Tibial nerve (tissue), 4 donors: ENCODE measurements at regions not wholly inside any gene's neighbourhood (a gene's known extent, or its start where the extent isn't known, plus 50 kb on each side); places are given as distances from the start of the nearest gene placed in this dataset.

ENCODE experiments used
- CTCF ChIP-seq, 5 experiments: fragments of 200-600 bp in 3 of 5; fragments of 450-650 bp in 2 of 5; sonication (generic) in 3 of 5; IDR thresholded peaks; one replicate each; pipeline ENCODE4 v1.5.1; 2016 to 2019; ENCODE audit warnings: antibody characterized with exemption in 5 of 5, mild to moderate bottlenecking in 3 of 5, moderate library complexity in 2 of 5
- EP300 ChIP-seq, 2 donors: sonication (generic); formaldehyde crosslinking; IDR thresholded peaks; one replicate each; pipeline ENCODE4 v1.6.1; 2017; ENCODE audit warnings: antibody characterized with exemption in 2 of 2, mild to moderate bottlenecking in 1 of 2
- POLR2A ChIP-seq, 2 donors: fragments of 450-650 bp; IDR thresholded peaks; one replicate each; pipeline ENCODE4 v1.6.1; 2017; ENCODE audit warnings: antibody characterized with exemption in 2 of 2, mild to moderate bottlenecking in 2 of 2, moderate library complexity in 2 of 2

DNA sequence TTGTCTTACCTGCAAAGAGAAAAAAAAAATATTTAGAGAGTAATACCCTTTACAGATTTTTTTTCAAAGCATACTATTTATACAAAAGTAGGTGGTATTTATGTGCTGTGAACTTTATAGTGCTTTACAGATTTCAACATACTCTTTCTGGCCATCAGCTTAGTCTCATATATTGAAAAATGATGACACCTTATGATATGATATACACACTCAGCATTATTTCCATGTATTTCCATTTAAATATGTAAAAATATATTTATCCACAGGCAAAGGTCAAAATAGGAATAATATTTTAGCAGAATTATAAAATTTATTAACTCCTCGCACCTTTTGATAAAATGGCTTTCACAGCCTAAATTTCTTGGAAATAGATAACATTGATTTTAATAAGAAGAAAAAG is 815.8 kb upstream of the EPHA5 start:
- TF ChIP-seq POLR2A (IDR thresholded peaks at IDR 0.05) (no peak), CTCF (IDR thresholded peaks at IDR 0.05) (no peak), EP300 (IDR thresholded peaks at IDR 0.05) (no peak)
